Epidermal melanocyte (primary cell): ENCODE measurements at regions not wholly inside any gene's neighbourhood (a gene's known extent, or its start where the extent isn't known, plus 50 kb on each side); places are given as distances from the start of the nearest gene placed in this dataset.
"Not testable (repeated sequence)": the region's sequence is repeated elsewhere in the genome, so short reads cannot be mapped to it uniquely, and the experiment has no call there.

Experiments used
- DNase-seq: peaks from one replicate; pipeline ENCODE4 v3.0.0; 2011; ENCODE audit warnings: low spot score; ENCODE audit not compliant: insufficient read length

GRCh38 chr9:26504057-26504456 lies 388.5 kb downstream of the CAAP1 start:
- DNase-seq, result no peak

- no peak for DNase-seq
Observed at GRCh38 chr9:26502311-26502710, 390.3 kb downstream of the CAAP1 start.

GRCh38 chr9:26500471-26500870 lies 392.1 kb downstream of the CAAP1 start:
- DNase-seq, result no peak

GRCh38 chr9:26492608-26493521 lies 399.7 kb downstream of the CAAP1 start:
- not testable (repeated sequence) for DNase-seq

- DNase-seq, result not testable (repeated sequence)
Observed at GRCh38 chr9:26491922-26492607, 400.5 kb downstream of the CAAP1 start.

- no peak for DNase-seq
Observed at GRCh38 chr9:26483991-26484390, 408.6 kb downstream of the CAAP1 start.

- DNase-seq, result no peak
Observed at GRCh38 chr9:26477963-26478362, 414.6 kb downstream of the CAAP1 start.

- DNase-seq, result no peak
Observed at GRCh38 chr9:26471261-26471660, 421.3 kb downstream of the CAAP1 start.

GRCh38 chr9:26470284-26470683 lies 422.3 kb downstream of the CAAP1 start:
- DNase-seq, result no peak

- DNase-seq, result no peak
Observed at GRCh38 chr9:26463837-26464236, 428.8 kb downstream of the CAAP1 start.

GRCh38 chr9:26462751-26463150 lies 429.9 kb downstream of the CAAP1 start:
- no peak for DNase-seq

GRCh38 chr9:26462213-26462612 lies 430.4 kb downstream of the CAAP1 start:
- DNase-seq, result no peak

- no peak for DNase-seq
Observed at GRCh38 chr9:26460624-26461023, 432.0 kb downstream of the CAAP1 start.

GRCh38 chr9:26459959-26460358 lies 432.6 kb downstream of the CAAP1 start:
- no peak for DNase-seq

GRCh38 chr9:26458054-26458453 lies 434.5 kb downstream of the CAAP1 start:
- no peak for DNase-seq

- no peak for DNase-seq
Observed at GRCh38 chr9:26457151-26457550, 435.5 kb downstream of the CAAP1 start.

GRCh38 chr9:26439061-26439624 lies 453.5 kb downstream of the CAAP1 start:
- DNase-seq, result no peak

- DNase-seq, result no peak
Observed at GRCh38 chr9:26437056-26437711, 455.4 kb downstream of the CAAP1 start.

GRCh38 chr9:26426551-26427131 lies 466.0 kb downstream of the CAAP1 start:
- DNase-seq, result no peak

- no peak for DNase-seq
Observed at GRCh38 chr9:26418480-26418879, 474.1 kb downstream of the CAAP1 start.

GRCh38 chr9:26415528-26415927 lies 477.1 kb downstream of the CAAP1 start:
- DNase-seq, result no peak
